LNCAP (cell line): ENCODE measurements at regions not wholly inside any gene's neighbourhood (a gene's known extent, or its start where the extent isn't known, plus 50 kb on each side); places are given as distances from the start of the nearest gene placed in this dataset.

ENCODE experiments used
- CTCF ChIP-seq: fragments of 450-650 bp; IDR thresholded peaks from 2 replicates; pipeline ENCODE4 v1.5.1; 2017; ENCODE audit warnings: mild to moderate bottlenecking

- TF ChIP-seq CTCF, result no peak
Observed at GRCh38 chr2:129478902-129479517, 500.5 kb upstream of the RAB6C start.

- no peak for TF ChIP-seq CTCF
Observed at GRCh38 chr2:129479892-129480291, 499.6 kb upstream of the RAB6C start.

GRCh38 chr2:129480790-129481189 lies 498.7 kb upstream of the RAB6C start:
- no peak for TF ChIP-seq CTCF

- TF ChIP-seq CTCF, result no peak
Observed at GRCh38 chr2:129481306-129482219, 497.9 kb upstream of the RAB6C start.

GRCh38 chr2:129482626-129483025 lies 496.8 kb upstream of the RAB6C start:
- TF ChIP-seq CTCF, result no peak

GRCh38 chr2:129483366-129483765 lies 496.1 kb upstream of the RAB6C start:
- TF ChIP-seq CTCF, result no peak

- no peak for TF ChIP-seq CTCF
Observed at GRCh38 chr2:129484999-129485897, 494.2 kb upstream of the RAB6C start.
